GM12878 (cell line): ENCODE measurements at regions not wholly inside any gene's neighbourhood (a gene's known extent, or its start where the extent isn't known, plus 50 kb on each side); places are given as distances from the start of the nearest gene placed in this dataset.
A peak's percentile ranks its signal among the peaks of the same experiment; 100 is the strongest.

Experiments used
- ATAC-seq: fragments of 200-7000 bp; cut with Tn5 transposase; 3 replicates; pipeline ENCODE4 v1.9.1; 2020; ENCODE audit warnings: mild to moderate bottlenecking, moderate library complexity
- BruUV-seq: library from RNA; stranded (reverse); fragments of 400-500 nt; replicated peaks from 2 replicates; lab custom pipeline; 2021; lab: Mats Ljungman, UMichigan
- CTCF ChIA-PET: fragments of 300-600 bp; sonication (Branson Sonifier 250); formaldehyde crosslinking; extraction: SDS; loops from one replicate; lab custom pipeline; 2021; ENCODE audit warnings: inconsistent platforms; lab: Yijun Ruan, JAX
- POLR2A ChIA-PET: fragments of 350-600 bp; formaldehyde crosslinking; extraction: SDS; loops from one replicate; lab custom pipeline; 2021; ENCODE audit warnings: inconsistent platforms; lab: Charles Lee
- RAD21 ChIA-PET: fragments of 300-600 bp; sonication (Branson Sonifier 250); formaldehyde crosslinking; loops from one replicate; lab custom pipeline; 2023; ENCODE audit warnings: antibody characterized with exemption; ENCODE audit not compliant: unreplicated experiment; lab: Charles Lee
- SMC1A ChIA-PET: fragments of 300-600 bp; sonication (Branson Sonifier 250); formaldehyde crosslinking; loops from one replicate; lab custom pipeline; 2023; ENCODE audit not compliant: unreplicated experiment, uncharacterized antibody; lab: Charles Lee
- DNase-seq: peaks from one replicate; pipeline ENCODE4 v3.0.0-alpha.2; 2011; ENCODE audit warnings: low read depth, low spot score
- FAIRE-seq: peaks from 3 replicates; lab custom pipeline; 2011; peaks lifted over from hg19 to GRCh38; lab: Jason Lieb, UNC
- H2AFZ ChIP-seq: 2 replicates; pipeline ENCODE4 v1.6.0; 2011; ENCODE audit warnings: low read depth, low read length, control low read depth; ENCODE audit not compliant: control insufficient read depth
- H3K27ac ChIP-seq: 2 replicates; pipeline ENCODE4 v1.5.1; 2011; ENCODE audit warnings: control low read depth; ENCODE audit not compliant: control insufficient read depth, insufficient read depth
- H3K27me3 ChIP-seq, 2 experiments: replicated peaks in 1 of 2; 2 replicates each; pipeline versions ENCODE4 v1.6.0 to v1.6.1; 2011; ENCODE audit warnings: low read length in 1 of 2; ENCODE audit not compliant: control insufficient read depth in 2 of 2, insufficient read depth in 2 of 2
- H3K36me3 ChIP-seq, 2 experiments: 2 replicates each; pipeline ENCODE4 v1.5.1; 2011; ENCODE audit warnings: low read length in 1 of 2; ENCODE audit not compliant: control insufficient read depth in 2 of 2, insufficient read depth in 2 of 2
- H3K4me1 ChIP-seq: 2 replicates; pipeline ENCODE4 v1.6.1; 2011; ENCODE audit warnings: mild to moderate bottlenecking, low read length, moderate library complexity, mixed read lengths; ENCODE audit not compliant: control insufficient read depth, insufficient read depth
- H3K4me2 ChIP-seq: 2 replicates; pipeline ENCODE4 v1.6.0; 2011; ENCODE audit warnings: control low read depth; ENCODE audit not compliant: control insufficient read depth, insufficient read depth
- H3K4me3 ChIP-seq: fragments of 200-600 bp; sonication (generic); 2 replicates; pipeline ENCODE4 v1.5.1; 2016
- H3K79me2 ChIP-seq: 2 replicates; pipeline ENCODE4 v1.6.0; 2011; ENCODE audit warnings: low read length; ENCODE audit not compliant: control insufficient read depth, insufficient read depth
- H3K9ac ChIP-seq: 2 replicates; pipeline ENCODE4 v1.8.0; 2011; ENCODE audit warnings: low read length, control low read depth, mixed read lengths; ENCODE audit not compliant: control insufficient read depth, insufficient read depth
- H3K9me3 ChIP-seq: replicated peaks from 3 replicates; pipeline ENCODE4 v1.5.1; 2011; ENCODE audit warnings: mild to moderate bottlenecking, low read length; ENCODE audit not compliant: control insufficient read depth, insufficient read depth
- H4K20me1 ChIP-seq: 2 replicates; pipeline ENCODE4 v1.6.0; 2011; ENCODE audit not compliant: control insufficient read depth, insufficient read depth
- CBFB ChIP-seq: IDR thresholded peaks from 2 replicates; pipeline ENCODE4 v1.6.1; 2016; ENCODE audit warnings: antibody characterized with exemption, low read depth
- ETV6 ChIP-seq, 2 experiments: fragments of 450-650 bp in 1 of 2; IDR thresholded peaks in 1 of 2; conservative IDR thresholded peaks in 1 of 2; 2 replicates each; pipeline ENCODE4 v1.6.1; 2014; ENCODE audit warnings: antibody characterized with exemption in 1 of 2, borderline replicate concordance in 1 of 2, low read depth in 1 of 2, mild to moderate bottlenecking in 1 of 2, moderate library complexity in 1 of 2
- EZH2 ChIP-seq: IDR thresholded peaks from 2 replicates; pipeline ENCODE4 v1.6.1; 2012; ENCODE audit warnings: low read depth, mild to moderate bottlenecking, control low read depth, inconsistent platforms, low read length, borderline replicate concordance; ENCODE audit not compliant: control insufficient read depth
- FOXK2 ChIP-seq: fragments of 450-650 bp; IDR thresholded peaks from 2 replicates; pipeline ENCODE4 v1.6.1; 2017; ENCODE audit warnings: mild to moderate bottlenecking, moderate library complexity
- KDM1A ChIP-seq: fragments of 200-600 bp; sonication (generic); IDR thresholded peaks from 2 replicates; pipeline ENCODE4 v1.6.1; 2016; ENCODE audit warnings: borderline replicate concordance
- MEF2B ChIP-seq: fragments of 450-650 bp; IDR thresholded peaks from 2 replicates; pipeline ENCODE4 v1.6.1; 2018; ENCODE audit warnings: mild to moderate bottlenecking, moderate library complexity; ENCODE audit not compliant: partially characterized antibody, poor library complexity, severe bottlenecking
- RAD21 ChIP-seq: IDR thresholded peaks from 2 replicates; pipeline ENCODE4 v1.6.1; 2011; ENCODE audit warnings: mild to moderate bottlenecking, low read depth, low read length, moderate library complexity; ENCODE audit not compliant: insufficient read depth
- RB1 ChIP-seq: fragments of 450-650 bp; formaldehyde crosslinking; IDR thresholded peaks from 2 replicates; pipeline ENCODE4 v1.6.1; 2017; ENCODE audit warnings: mild to moderate bottlenecking, borderline replicate concordance
- RELA ChIP-seq: fragments of 450-650 bp; IDR thresholded peaks from 2 replicates; pipeline ENCODE4 v1.8.0; 2014; ENCODE audit warnings: borderline replicate concordance; ENCODE audit not compliant: partially characterized antibody
- SIX5 ChIP-seq: IDR thresholded peaks from 2 replicates; pipeline ENCODE4 v1.6.1; 2011; ENCODE audit warnings: mild to moderate bottlenecking, low read depth, low read length, moderate library complexity; ENCODE audit not compliant: severe bottlenecking
- SMARCA5 ChIP-seq: fragments of 450-650 bp; IDR thresholded peaks from 2 replicates; pipeline ENCODE4 v1.6.1; 2017; ENCODE audit warnings: mild to moderate bottlenecking
- SRF ChIP-seq, 2 experiments: IDR thresholded peaks; 2 replicates each; pipeline ENCODE4 v1.6.1; 2011; ENCODE audit warnings: low read depth in 2 of 2, low read length in 2 of 2, mild to moderate bottlenecking in 1 of 2, moderate library complexity in 1 of 2
- TAF1 ChIP-seq: IDR thresholded peaks from 2 replicates; pipeline ENCODE4 v1.6.1; 2011; ENCODE audit warnings: mild to moderate bottlenecking, low read depth, low read length, borderline replicate concordance
- TARDBP ChIP-seq: IDR thresholded peaks from 2 replicates; pipeline ENCODE4 v1.6.1; 2016; ENCODE audit warnings: borderline replicate concordance
- ZNF274 ChIP-seq: IDR thresholded peaks from one replicate; pipeline ENCODE4 v1.8.0; 2011; ENCODE audit not compliant: insufficient read length, insufficient read depth
- WGBS: methylation state at CpG from one replicate; pipeline ENCODE4 v1.1.6; 2016; ENCODE audit warnings: low lambda C conversion rate; ENCODE audit not compliant: insufficient replicate concordance, insufficient coverage; ENCODE audit errors: missing lambda C conversion rate; 5-methylcytosine and 5-hydroxymethylcytosine counted together
- in situ Hi-C: fragments of 300-500 bp; cut with MboI; formaldehyde crosslinking; loops from 9 replicates; pipeline ENCODE4 v1.14.3; 2018; ENCODE audit warnings: mixed read lengths
- intact Hi-C: fragments of 100-400 bp; cut with micrococcal nuclease; formaldehyde crosslinking; loops from one replicate; pipeline ENCODE4 v1.14.2; 2022; ENCODE audit not compliant: unreplicated experiment
- TF ChIP-seq, protein P1 (sequence below): fragments of 150-350 bp; IDR thresholded peaks from 2 replicates; pipeline ENCODE4 v1.6.1; 2014; ENCODE audit warnings: mild to moderate bottlenecking, low read depth, low read length

DNA sequence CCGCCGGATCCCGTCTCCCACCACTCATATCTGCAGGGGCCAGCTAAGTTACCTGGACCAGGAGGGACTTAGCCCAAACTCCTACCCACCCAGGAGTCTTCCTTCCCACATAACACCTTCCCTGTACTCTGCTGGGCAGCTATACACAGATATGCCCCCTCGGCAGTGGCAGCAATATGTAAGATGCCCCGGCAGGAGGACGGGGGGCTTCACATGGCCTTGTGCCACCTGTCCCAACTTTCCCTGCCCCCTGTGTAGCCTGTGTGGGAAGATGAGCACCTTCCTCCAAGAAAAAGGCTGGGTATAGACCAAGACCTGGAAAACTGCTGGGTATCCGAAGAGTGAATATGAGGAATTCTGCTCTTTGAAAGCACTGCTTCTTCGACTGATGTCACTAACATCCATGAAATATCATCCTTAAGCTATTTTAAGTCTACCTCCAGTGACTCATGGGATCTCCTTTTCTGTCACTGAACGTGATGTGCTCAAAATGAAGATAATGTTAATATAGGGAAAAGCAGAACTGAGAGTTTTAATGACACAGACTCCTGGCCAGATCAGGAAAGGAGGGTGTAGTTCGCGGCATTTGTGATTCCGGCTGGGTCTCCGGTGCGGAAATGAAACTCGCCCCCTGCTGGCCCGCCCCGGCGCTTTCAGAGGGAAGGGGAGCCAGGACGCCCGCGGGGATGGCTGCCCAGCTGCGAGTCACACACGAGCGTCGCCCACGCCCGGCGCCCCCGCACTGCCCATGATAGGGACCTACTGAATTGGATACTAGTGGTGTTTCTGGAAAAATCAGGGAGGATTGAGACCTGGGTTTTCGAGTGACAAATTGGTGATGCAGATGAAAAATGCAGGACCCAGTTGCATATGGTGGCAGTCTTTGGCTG is 256.9 kb upstream of the NFE2L3 start (continued):
- TF ChIP-seq SIX5 (no peak), KDM1A (no peak), CBFB (no peak), SRF (IDR thresholded peaks at IDR 0.05; ENCODE audit: low read depth in 2 of 2, low read length in 2 of 2) (peak in 1 of 2 experiments; percentile 55; a peak in 1 of 4 replicates), SMARCA5 (peak; percentile 61; the same call in 1 of the 2 replicates)

- H3K27ac ChIP-seq = no peak overlapping the region
- H3K9me3 ChIP-seq = no peaks in the 10 kb centered on the region
- 68% methylated on average over 6 of the region's 6 CpGs for WGBS
- in situ Hi-C loops = loop anchor here (5.0 to 10.0 kb wide), 3 partner anchors 162 to 769 kb away; no protein-coding TSS in a partner anchor
- no TSS peak for BruUV-seq
- ChIA-PET CTCF (interaction anchor here (0.9 to 9.8 kb wide), 24 partner anchors 11 to 1255 kb away, joined by 3 to 264 read pairs (median 7); partner anchors contain the start of gene HNRNPA2B1), SMC1A (interaction anchor here (0.7 to 10.3 kb wide), 25 partner anchors 11 to 785 kb away, joined by 3 to 200 read pairs (median 8); partner anchors contain the start of gene NFE2L3), POLR2A (interaction anchor here (1.2 to 3.4 kb wide), 3 partner anchors 11 to 171 kb away, joined by 3 to 21 read pairs (median 4); no protein-coding TSS in a partner anchor), RAD21 (interaction anchor here (0.7 to 6.8 kb wide), 15 partner anchors 12 to 691 kb away, joined by 3 to 90 read pairs (median 6); no protein-coding TSS in a partner anchor)
- TF ChIP-seq TAF1 (no peak), KDM1A (no peak), ZNF274 (no peak), MEF2B (no peak), EZH2 (no peak), RAD21 (no peak), ETV6 (conservative IDR thresholded peaks at IDR 0.05 in 1 of 2, IDR thresholded peaks at IDR 0.05 in 1 of 2; ENCODE audit: borderline replicate concordance in 1 of 2, low read depth in 1 of 2) (no peak), RELA (no peak), RB1 (no peak), FOXK2 (no peak), TARDBP (no peak)
- TF ChIP-seq, protein P1, sequence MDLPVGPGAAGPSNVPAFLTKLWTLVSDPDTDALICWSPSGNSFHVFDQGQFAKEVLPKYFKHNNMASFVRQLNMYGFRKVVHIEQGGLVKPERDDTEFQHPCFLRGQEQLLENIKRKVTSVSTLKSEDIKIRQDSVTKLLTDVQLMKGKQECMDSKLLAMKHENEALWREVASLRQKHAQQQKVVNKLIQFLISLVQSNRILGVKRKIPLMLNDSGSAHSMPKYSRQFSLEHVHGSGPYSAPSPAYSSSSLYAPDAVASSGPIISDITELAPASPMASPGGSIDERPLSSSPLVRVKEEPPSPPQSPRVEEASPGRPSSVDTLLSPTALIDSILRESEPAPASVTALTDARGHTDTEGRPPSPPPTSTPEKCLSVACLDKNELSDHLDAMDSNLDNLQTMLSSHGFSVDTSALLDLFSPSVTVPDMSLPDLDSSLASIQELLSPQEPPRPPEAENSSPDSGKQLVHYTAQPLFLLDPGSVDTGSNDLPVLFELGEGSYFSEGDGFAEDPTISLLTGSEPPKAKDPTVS = no peak
- H3K9ac ChIP-seq = no peak overlapping the region
- H3K79me2 ChIP-seq = no peaks in the 10 kb centered on the region
- peak overlapping the region; percentile 85; the same call in 1 of the 2 replicates for H3K4me2 ChIP-seq
- no peak for FAIRE-seq
- ATAC-seq = no peak; the same call in 1 of the 3 replicates
- intact Hi-C loops = loop anchor here (2.0 kb wide), 2 partner anchors 53 to 73 kb away; no protein-coding TSS in a partner anchor
- H3K4me1 ChIP-seq = peaks cover 29% of the 10 kb centered on the region
- H3K4me3 ChIP-seq = no peak overlapping the region
- H3K27me3 ChIP-seq = no peaks in the 10 kb centered on the region; a peak in 1 of 4 replicates
- H3K36me3 ChIP-seq = no peaks in the 10 kb centered on the region
- no peaks in the 10 kb centered on the region for H4K20me1 ChIP-seq
- H2AFZ ChIP-seq = 0 out of 2 replicates have a peak overlapping the region, but pooled peaks have one; percentile 35
- no peak for DNase-seq
Observed at GRCh38 chr7:25895792-25896171, 256.2 kb upstream of the NFE2L3 start.
